IMR-90 (cell line): ENCODE measurements at regions not wholly inside any gene's neighbourhood (a gene's known extent, or its start where the extent isn't known, plus 50 kb on each side); places are given as distances from the start of the nearest gene placed in this dataset. TPM values are rescaled to one million over a fixed set of nuclear protein-coding genes. Genes with fewer than 3 reads are reported as not detected.

Experiments used
- microRNA-seq, 2 experiments: library from miRNA; stranded (forward) in 1 of 2; unstranded in 1 of 2; fragments of 10-50 nt in 1 of 2; fragments of <30 nt in 1 of 2; gene quantifications in 1 of 2; microRNA quantifications in 1 of 2; one replicate each; pipeline versions ENCODE3 to v1.1.0; 2013 to 2020; ENCODE audit not compliant: insufficient read depth in 1 of 2, insufficient read length in 1 of 2, unreplicated experiment in 1 of 2
- small RNA-seq, 5 experiments: library from RNA; depleted of rRNA; stranded (forward); fragments of <200 nt; gene quantifications; one replicate each; pipeline ENCODE3, GENCODE V24; 2012

Small RNAs in the stretch of these regions (microRNA-seq; reads per million reads assigned to microRNA genes)
- gene AC111193.1 (ENCODE audit: insufficient read depth, insufficient read length), result not detected

Small RNAs in the stretch of these regions (small RNA-seq; reads per million reads assigned to genes)
- 0 reads per million in 5 experiments for gene AC111193.1
